SK-N-MC (cell line): ENCODE measurements at regions not wholly inside any gene's neighbourhood (a gene's known extent, or its start where the extent isn't known, plus 50 kb on each side); places are given as distances from the start of the nearest gene placed in this dataset.

ENCODE experiments used
- DNase-seq: peaks from one replicate; pipeline ENCODE4 v3.0.0-alpha.2; 2011; ENCODE audit warnings: low read depth, low spot score
- H3K27ac ChIP-seq: fragments of 200-600 bp; sonication (generic); 2 replicates; pipeline ENCODE4 v1.5.1; 2016; ENCODE audit warnings: mixed run types
- H3K36me3 ChIP-seq: fragments of 200-600 bp; sonication (generic); 2 replicates; pipeline ENCODE4 v1.6.1; 2017; ENCODE audit warnings: antibody characterized with exemption, low read length, mixed read lengths; ENCODE audit not compliant: insufficient read depth
- H3K4me3 ChIP-seq: fragments of 200-600 bp; sonication (generic); 2 replicates; pipeline ENCODE4 v1.5.1; 2016
- H3K9ac ChIP-seq: fragments of 200-600 bp; sonication (generic); 2 replicates; pipeline ENCODE4 v1.8.0; 2017; ENCODE audit warnings: mixed run types, mixed read lengths; ENCODE audit not compliant: insufficient read length
- H3K9me3 ChIP-seq: fragments of 200-600 bp; sonication (generic); 2 replicates; pipeline ENCODE4 v1.6.1; 2017; ENCODE audit warnings: low read depth, mild to moderate bottlenecking, antibody characterized with exemption, low read length, moderate library complexity, mixed read lengths
- EZH2 ChIP-seq: fragments of 200-600 bp; sonication (generic); IDR thresholded peaks from one replicate; pipeline ENCODE4 v1.6.1; 2017; ENCODE audit warnings: antibody characterized with exemption
- FOXP2 ChIP-seq: optimal IDR thresholded peaks from 2 replicates; pipeline ENCODE3; 2011; ENCODE audit warnings: mild to moderate bottlenecking, moderate library complexity; ENCODE audit not compliant: insufficient read depth; ENCODE audit errors: extremely low read length, control extremely low read depth
- POLR2AphosphoS5 ChIP-seq: IDR thresholded peaks from 2 replicates; pipeline ENCODE4 v1.6.1; 2012; ENCODE audit warnings: mild to moderate bottlenecking, low read depth, low read length, borderline replicate concordance

- DNase-seq = no peak
- no peak overlapping the region for H3K4me3 ChIP-seq
- no peak overlapping the region for H3K27ac ChIP-seq
- no peaks in the 10 kb centered on the region for H3K36me3 ChIP-seq
- H3K9me3 ChIP-seq = no peaks in the 10 kb centered on the region
- TF ChIP-seq EZH2 = no peak
- no peak for TF ChIP-seq FOXP2
- TF ChIP-seq POLR2AphosphoS5 = no peak
- H3K9ac ChIP-seq = no peak overlapping the region
Measured at GRCh38 chr5:125785407-125785806, 637.8 kb upstream of the GRAMD2B start.

GRCh38 chr5:125786021-125786420 is 637.2 kb upstream of the GRAMD2B start:
- Histone ChIP-seq H3K36me3 (no peaks in the 10 kb centered on the region), H3K27ac (no peak overlapping the region)
- DNase-seq = no peak

DNA sequence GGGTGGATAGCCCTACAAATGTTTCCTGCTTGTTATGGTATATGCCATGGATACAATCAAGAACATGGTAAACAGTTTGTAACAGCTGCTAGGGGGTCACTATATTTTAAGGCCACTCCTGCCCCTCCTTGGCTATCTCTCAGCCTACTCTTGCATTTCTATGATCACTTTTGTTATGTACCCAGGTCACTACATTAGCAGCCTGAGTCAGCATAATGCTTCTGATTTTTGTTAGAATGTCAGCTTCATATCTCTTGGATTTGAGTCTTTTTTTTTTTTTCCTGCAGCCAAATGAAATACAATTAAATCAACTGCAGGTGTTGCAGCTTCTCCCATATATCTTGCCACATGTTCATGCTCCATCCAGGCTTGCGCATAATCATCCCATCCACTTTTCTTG is 629.7 kb upstream of the GRAMD2B start:
- no peak for TF ChIP-seq POLR2AphosphoS5
- no peak for TF ChIP-seq EZH2
- TF ChIP-seq FOXP2 = no peak

More at GRCh38 chr5:125786021-125786420, 637.2 kb upstream of the GRAMD2B start:
- H3K4me3 ChIP-seq = no peak overlapping the region
- no peak overlapping the region for H3K9ac ChIP-seq
- no peak for TF ChIP-seq EZH2
- TF ChIP-seq FOXP2 = no peak
- no peak for TF ChIP-seq POLR2AphosphoS5
- H3K9me3 ChIP-seq = no peaks in the 10 kb centered on the region

GRCh38 chr5:125794922-125795321 is 628.3 kb upstream of the GRAMD2B start:
- DNase-seq = no peak
- Histone ChIP-seq H3K9me3 (no peaks in the 10 kb centered on the region), H3K27ac (no peak overlapping the region), H3K36me3 (no peaks in the 10 kb centered on the region), H3K4me3 (no peak overlapping the region), H3K9ac (no peak overlapping the region)
- TF ChIP-seq FOXP2 (no peak), POLR2AphosphoS5 (no peak), EZH2 (no peak)

More for the DNA sequence above, 629.7 kb upstream of the GRAMD2B start:
- H3K9ac ChIP-seq = no peak overlapping the region
- no peaks in the 10 kb centered on the region for H3K9me3 ChIP-seq
- no peak overlapping the region for H3K27ac ChIP-seq
- DNase-seq = no peak
- H3K36me3 ChIP-seq = no peaks in the 10 kb centered on the region
- no peak overlapping the region for H3K4me3 ChIP-seq

GRCh38 chr5:125798307-125798706 is 624.9 kb upstream of the GRAMD2B start:
- no peak overlapping the region for H3K9ac ChIP-seq
- DNase-seq = peak; percentile 16
- H3K36me3 ChIP-seq = no peaks in the 10 kb centered on the region
- H3K27ac ChIP-seq = no peak overlapping the region
- H3K4me3 ChIP-seq = no peak overlapping the region
- TF ChIP-seq POLR2AphosphoS5 = no peak
- no peak for TF ChIP-seq EZH2
- no peak for TF ChIP-seq FOXP2
- no peaks in the 10 kb centered on the region for H3K9me3 ChIP-seq

- Histone ChIP-seq H3K9ac (no peak overlapping the region), H3K36me3 (no peaks in the 10 kb centered on the region), H3K27ac (no peak overlapping the region), H3K4me3 (no peak overlapping the region), H3K9me3 (no peaks in the 10 kb centered on the region)
- no peak for DNase-seq
- TF ChIP-seq FOXP2 (no peak), POLR2AphosphoS5 (no peak), EZH2 (no peak)
Measured at GRCh38 chr5:125812651-125813050, 610.6 kb upstream of the GRAMD2B start.

DNA sequence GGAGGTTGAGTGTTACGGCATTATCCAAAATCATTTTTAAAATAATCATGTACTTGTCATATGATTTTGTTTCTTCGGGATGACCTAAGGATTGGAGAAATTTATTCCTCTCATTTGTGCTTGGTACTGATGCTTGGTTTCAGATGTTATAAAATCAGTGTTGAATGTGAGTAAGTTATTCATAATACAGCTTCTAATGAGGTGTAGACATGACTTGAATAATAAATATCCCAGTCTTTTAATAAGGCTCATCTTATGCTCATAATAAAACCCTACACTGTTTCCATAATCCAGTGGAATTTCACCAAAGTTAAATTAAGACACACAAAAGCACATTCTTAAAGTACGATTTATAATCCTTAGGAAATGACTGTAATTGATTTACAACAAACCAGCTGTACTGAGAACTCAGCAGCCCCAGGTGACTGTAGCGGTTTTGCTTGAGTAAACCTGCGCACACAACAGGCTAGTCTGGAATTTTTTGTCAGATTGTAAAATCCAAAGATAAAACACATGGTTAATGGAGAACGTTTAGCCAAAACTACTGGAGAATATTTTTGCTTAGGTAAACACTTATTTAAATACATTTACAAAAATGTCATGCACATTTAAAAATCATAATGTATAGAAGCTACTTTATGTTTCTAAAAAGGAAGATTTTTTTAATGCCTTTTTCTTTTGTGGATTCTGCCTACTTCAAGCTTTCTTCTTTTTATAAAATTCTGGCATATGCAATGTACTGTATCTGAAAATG is 609.8 kb upstream of the GRAMD2B start:
- TF ChIP-seq FOXP2 (no peak), EZH2 (no peak), POLR2AphosphoS5 (no peak)
- H3K4me3 ChIP-seq = no peak overlapping the region
- H3K9me3 ChIP-seq = no peaks in the 10 kb centered on the region
- no peak overlapping the region for H3K9ac ChIP-seq
- no peak for DNase-seq
- no peak overlapping the region for H3K27ac ChIP-seq
- H3K36me3 ChIP-seq = no peaks in the 10 kb centered on the region

DNA sequence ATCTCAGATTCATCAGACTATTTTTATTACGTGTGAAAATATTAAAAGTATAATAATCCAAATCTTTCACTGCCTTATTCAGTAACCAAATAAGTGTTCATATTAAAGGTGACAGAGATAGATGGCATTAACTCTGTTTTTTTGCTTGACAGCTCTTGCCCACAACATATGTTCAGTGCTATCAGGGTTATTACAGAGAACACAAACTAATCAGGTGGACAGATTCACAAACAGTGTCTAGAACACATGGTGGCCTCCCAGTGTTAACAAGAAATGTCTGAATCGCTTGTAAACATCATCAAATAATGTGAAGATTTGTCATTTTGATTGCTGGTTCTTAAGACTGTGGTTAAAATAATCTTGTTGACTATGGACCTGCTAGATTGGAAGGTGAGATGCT is 609.1 kb upstream of the GRAMD2B start:
- Histone ChIP-seq H3K4me3 (no peak overlapping the region), H3K9ac (no peak overlapping the region), H3K36me3 (no peaks in the 10 kb centered on the region), H3K9me3 (no peaks in the 10 kb centered on the region), H3K27ac (no peak overlapping the region)
- no peak for TF ChIP-seq POLR2AphosphoS5
- TF ChIP-seq EZH2 = no peak
- no peak for TF ChIP-seq FOXP2
- no peak for DNase-seq

DNA sequence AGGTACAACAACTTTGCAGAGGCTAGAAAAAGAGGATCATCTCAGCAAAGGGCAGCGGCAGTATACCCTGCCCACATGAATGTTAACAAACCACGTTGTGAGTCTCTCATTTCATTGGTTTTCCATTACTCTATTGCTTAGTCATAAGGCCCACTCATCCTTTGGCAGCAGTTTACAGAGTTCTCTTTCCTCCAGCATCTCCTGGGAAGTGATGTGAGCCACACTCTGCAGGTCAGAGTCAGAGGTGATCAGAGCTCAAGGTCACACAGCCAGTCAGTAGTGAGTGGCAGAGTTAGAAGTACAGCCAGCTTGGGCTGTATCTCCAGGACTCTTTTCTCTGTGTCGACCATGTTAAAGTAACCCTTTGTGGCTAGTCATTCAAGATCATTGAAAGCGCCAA is 599.6 kb upstream of the GRAMD2B start:
- TF ChIP-seq POLR2AphosphoS5 = no peak
- no peak for TF ChIP-seq FOXP2
- TF ChIP-seq EZH2 = no peak
- H3K27ac ChIP-seq = no peak overlapping the region
- H3K9me3 ChIP-seq = no peaks in the 10 kb centered on the region
- no peak overlapping the region for H3K4me3 ChIP-seq
- no peak overlapping the region for H3K9ac ChIP-seq
- DNase-seq = no peak
- H3K36me3 ChIP-seq = no peaks in the 10 kb centered on the region
